ENCODE measurements at regions not wholly inside any gene's neighbourhood (a gene's known extent, or its start where the extent isn't known, plus 50 kb on each side); places are given as distances from the start of the nearest gene placed in this dataset.
"Not testable (repeated sequence)": the region's sequence is repeated elsewhere in the genome, so short reads cannot be mapped to it uniquely, and the experiment has no call there.

DNA sequence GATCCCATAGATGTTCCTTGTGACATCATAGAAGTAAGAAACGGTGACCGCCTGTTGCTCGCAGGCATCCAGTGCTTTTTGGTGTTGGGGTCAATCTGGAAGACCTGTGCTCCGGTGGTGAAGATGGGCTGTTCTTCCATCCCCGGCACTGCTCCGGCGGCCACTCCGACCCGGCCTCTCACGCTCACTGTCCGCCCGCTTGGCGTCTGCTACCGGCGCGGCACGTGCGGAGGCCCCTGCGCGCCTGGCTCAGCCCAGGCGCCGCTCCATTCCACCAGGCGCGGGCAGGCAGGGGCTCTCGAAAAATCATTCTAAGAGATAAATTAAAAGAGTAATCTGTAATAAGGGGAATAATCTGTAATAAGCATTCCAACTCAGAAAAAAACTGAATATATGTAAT lies 934.5 kb downstream of the TMEM121 start:
- intact Hi-C loops (cut with DNase I): no loop called here
- WGBS, 4 donors: 90 to 93% (median 92%) methylated on average over 21 to 25 of the region's 25 CpGs
- Histone ChIP-seq H3K36me3 (replicated peaks in 1 of 2) (no peaks in the 10 kb centered on the region), H3K9me3 (replicated peaks in 1 of 3) (no peaks in the 10 kb centered on the region), H3K27me3 (no peaks in the 10 kb centered on the region), H3K4me3 (no peak overlapping the region), H3K4me1 (replicated peaks in 1 of 2) (no peaks in the 10 kb centered on the region), H3K27ac (no peak overlapping the region)
- DNase-seq: no peak
- no peak for TF ChIP-seq POLR2A (IDR thresholded peaks at IDR 0.05)
- TF ChIP-seq, protein P1, sequence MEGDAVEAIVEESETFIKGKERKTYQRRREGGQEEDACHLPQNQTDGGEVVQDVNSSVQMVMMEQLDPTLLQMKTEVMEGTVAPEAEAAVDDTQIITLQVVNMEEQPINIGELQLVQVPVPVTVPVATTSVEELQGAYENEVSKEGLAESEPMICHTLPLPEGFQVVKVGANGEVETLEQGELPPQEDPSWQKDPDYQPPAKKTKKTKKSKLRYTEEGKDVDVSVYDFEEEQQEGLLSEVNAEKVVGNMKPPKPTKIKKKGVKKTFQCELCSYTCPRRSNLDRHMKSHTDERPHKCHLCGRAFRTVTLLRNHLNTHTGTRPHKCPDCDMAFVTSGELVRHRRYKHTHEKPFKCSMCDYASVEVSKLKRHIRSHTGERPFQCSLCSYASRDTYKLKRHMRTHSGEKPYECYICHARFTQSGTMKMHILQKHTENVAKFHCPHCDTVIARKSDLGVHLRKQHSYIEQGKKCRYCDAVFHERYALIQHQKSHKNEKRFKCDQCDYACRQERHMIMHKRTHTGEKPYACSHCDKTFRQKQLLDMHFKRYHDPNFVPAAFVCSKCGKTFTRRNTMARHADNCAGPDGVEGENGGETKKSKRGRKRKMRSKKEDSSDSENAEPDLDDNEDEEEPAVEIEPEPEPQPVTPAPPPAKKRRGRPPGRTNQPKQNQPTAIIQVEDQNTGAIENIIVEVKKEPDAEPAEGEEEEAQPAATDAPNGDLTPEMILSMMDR (IDR thresholded peaks at IDR 0.05): no peak

DNA sequence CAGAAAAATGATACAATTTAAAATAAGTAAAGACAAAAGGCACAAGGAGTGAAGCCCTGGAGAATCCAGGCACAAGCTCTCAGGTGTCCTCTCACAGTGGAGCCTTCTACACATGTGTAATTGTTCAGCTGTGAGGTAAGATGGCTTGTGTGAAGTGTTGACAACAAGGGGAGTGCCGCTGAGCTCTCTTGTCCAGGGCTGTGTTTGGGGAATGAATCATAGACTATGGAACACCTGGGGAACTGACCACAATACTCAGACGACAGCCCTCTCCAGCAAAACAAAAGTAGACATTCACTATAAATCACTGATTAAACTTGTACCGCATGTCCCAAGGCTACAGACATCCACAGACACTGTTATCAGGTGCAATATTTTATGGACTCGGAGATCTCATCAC lies 940.1 kb downstream of the TMEM121 start:
- H3K4me1 ChIP-seq (replicated peaks in 1 of 2); H3K4me3 ChIP-seq; H3K9me3 ChIP-seq (replicated peaks in 1 of 3); H3K27ac ChIP-seq; H3K27me3 ChIP-seq; DNase-seq; H3K36me3 ChIP-seq (replicated peaks in 1 of 2); intact Hi-C loops (cut with DNase I): not testable (repeated sequence)
- WGBS, 4 donors: 42 to 48% (median 45%) methylated on average over 4 of the region's 4 CpGs

DNA sequence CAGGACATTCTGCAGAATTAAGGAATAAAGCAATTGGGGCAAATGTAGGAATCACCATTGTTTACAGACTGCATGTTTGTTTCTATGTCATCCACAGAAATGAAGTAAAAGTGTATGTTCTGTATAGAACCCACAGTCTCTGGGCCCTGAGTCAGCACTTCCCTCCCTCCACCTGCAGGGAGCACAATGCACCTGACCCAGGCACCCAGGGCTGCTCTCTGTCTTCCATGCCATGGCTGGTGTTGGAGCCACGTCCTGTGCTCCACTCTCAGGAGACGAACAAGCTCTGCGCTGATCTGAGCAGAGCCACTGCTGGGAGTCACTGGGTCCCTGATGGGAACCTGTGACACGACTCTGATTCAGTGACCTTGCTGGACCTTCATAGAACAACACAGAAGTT lies 942.5 kb downstream of the TMEM121 start:
- H3K9me3 ChIP-seq (replicated peaks in 1 of 3); H3K27me3 ChIP-seq; H3K4me1 ChIP-seq (replicated peaks in 1 of 2); H3K27ac ChIP-seq; H3K36me3 ChIP-seq (replicated peaks in 1 of 2); intact Hi-C loops (cut with DNase I); H3K4me3 ChIP-seq; DNase-seq: not testable (repeated sequence)
- 0 to 63% (median 56%) methylated on average over 1 to 4 of the region's 4 CpGs; no CpG with 5 or more reads in 1 of the 4 donors for WGBS, 4 donors

DNA sequence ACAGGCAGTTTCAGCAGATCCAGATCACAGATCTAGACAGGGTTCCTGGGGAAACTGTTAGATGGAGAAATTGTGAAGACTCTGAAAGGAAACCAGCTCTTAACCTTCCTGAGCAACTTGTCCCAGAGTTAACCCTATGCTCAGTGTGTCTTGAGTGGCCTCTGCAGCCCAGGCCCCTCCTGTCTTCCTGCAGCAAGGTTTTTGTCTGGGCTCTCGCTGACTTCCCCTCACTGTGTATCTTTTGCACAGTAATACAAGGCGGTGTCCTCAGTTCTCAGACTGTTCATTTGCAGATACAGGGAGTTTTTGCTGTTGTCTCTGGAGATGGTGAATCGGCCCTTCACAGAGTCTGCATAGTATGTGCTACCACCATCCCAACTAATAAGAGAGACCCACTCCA lies 943.6 kb downstream of the TMEM121 start:
- H3K36me3 ChIP-seq (replicated peaks in 1 of 2); H3K27me3 ChIP-seq; intact Hi-C loops (cut with DNase I); H3K4me3 ChIP-seq; H3K9me3 ChIP-seq (replicated peaks in 1 of 3); H3K27ac ChIP-seq; DNase-seq; H3K4me1 ChIP-seq (replicated peaks in 1 of 2): not testable (repeated sequence)
- 49 to 70% (median 55%) methylated on average over 3 of the region's 3 CpGs for WGBS, 4 donors

DNA sequence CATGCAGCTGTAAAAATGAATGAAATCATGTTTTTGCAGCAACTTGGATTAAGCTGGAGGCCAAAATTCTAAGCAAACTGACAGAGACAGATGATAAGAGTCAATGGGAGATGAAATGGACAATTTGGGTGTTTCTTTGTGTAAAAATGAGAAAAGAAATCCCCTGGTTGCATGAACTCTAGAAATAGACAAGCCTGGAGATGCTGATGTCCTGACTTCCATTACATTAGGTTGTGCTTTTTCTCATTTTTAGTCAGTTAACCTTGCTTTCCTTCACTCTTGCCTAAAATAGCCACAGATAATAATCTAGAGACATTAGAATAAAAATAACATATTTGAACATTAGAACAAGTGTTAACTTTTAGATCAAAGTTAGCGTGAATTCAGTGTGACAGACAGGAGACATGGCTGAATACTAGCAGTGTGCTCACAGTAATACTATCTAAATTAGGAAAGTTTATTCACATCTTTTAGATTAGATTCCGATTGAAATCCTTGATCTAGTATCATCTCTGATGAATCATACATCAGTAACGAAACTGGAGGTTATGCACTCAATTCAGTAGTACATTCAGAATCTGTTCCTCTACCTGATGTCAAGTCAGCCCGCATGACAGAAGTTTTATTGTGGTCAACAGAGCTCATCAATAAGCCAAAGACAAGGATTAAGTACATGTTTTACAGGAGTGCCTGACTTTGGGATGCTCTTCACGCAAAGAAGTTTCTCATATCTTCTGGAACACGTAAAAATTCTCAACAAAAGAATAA lies 948.1 kb downstream of the TMEM121 start:
- H3K4me1 ChIP-seq (replicated peaks in 1 of 2); H3K36me3 ChIP-seq (replicated peaks in 1 of 2); H3K27me3 ChIP-seq; H3K27ac ChIP-seq; H3K9me3 ChIP-seq (replicated peaks in 1 of 3); intact Hi-C loops (cut with DNase I); H3K4me3 ChIP-seq; DNase-seq: not testable (repeated sequence)
- 52 to 60% (median 53%) methylated on average over 6 of the region's 6 CpGs for WGBS, 4 donors

DNA sequence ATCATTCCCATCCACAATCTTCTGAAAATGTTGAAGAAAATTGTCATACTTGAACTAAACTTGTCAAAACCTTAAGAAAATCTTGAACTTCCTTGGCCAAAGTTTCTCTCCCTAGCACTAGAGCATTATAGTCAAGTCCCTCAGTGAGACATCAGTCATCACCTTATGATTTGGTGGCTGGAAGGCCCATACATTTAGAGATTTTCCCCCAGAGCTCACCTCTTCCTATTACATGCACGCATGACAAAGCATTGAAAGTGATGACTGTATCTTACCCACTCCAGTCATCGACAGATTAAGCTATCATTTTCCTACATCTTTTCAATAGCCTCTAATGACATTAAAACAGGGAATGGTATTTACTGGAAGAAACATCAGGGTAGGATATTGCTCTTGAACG lies 948.8 kb downstream of the TMEM121 start:
- H3K27ac ChIP-seq; H3K27me3 ChIP-seq; H3K4me1 ChIP-seq (replicated peaks in 1 of 2); intact Hi-C loops (cut with DNase I); H3K36me3 ChIP-seq (replicated peaks in 1 of 2); H3K4me3 ChIP-seq; DNase-seq; H3K9me3 ChIP-seq (replicated peaks in 1 of 3): not testable (repeated sequence)
- WGBS, 4 donors: 64 to 74% (median 70%) methylated on average over 3 of the region's 3 CpGs

DNA sequence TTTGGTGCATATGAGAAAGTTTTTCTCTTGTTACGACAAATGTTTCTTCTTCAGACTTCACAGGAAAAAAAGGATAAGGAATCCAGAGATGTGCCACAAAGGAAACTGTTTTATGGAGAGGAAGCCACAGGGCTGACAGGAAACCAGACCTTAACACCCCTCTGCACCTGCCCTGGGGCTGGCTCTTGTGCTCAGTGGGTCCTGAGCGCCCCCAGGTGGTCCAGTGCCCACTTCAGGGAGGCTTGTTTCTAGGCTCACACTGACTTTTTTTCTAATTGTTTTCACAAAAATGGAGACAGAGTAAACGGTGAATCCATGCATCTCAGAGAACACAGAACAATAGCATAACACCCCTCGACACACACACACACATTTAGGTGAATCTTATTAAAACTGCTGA lies 951.2 kb downstream of the TMEM121 start:
- H3K36me3 ChIP-seq (replicated peaks in 1 of 2); H3K27me3 ChIP-seq; H3K4me1 ChIP-seq (replicated peaks in 1 of 2); H3K9me3 ChIP-seq (replicated peaks in 1 of 3); H3K27ac ChIP-seq; DNase-seq; H3K4me3 ChIP-seq; intact Hi-C loops (cut with DNase I): not testable (repeated sequence)
- no CpG with 5 or more reads among the region's 4 CpGs for WGBS, 4 donors

DNA sequence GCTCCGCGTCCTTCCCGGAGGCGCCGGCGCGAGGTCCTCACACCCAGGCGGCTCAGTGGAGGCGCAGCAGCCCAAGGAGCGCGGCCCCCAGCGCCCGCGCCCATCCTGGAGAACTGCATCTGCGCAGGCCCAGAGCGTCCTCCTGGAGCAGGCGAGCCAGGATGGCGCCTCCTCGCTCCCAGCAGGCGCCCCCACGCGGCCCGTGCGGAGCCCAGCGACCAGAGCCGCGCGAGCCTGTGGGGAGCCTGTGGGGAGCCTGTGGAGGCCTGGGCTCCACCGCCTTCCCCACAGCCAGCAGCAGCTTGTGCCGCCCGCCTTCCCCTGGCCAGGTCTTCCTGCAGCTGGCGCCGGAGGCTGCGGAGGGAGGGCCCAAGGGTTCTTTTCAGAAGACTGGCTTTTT lies 953.9 kb downstream of the TMEM121 start:
- intact Hi-C loops (cut with DNase I); H3K4me1 ChIP-seq (replicated peaks in 1 of 2); H3K9me3 ChIP-seq (replicated peaks in 1 of 3); H3K4me3 ChIP-seq; H3K36me3 ChIP-seq (replicated peaks in 1 of 2); H3K27ac ChIP-seq; H3K27me3 ChIP-seq; DNase-seq: not testable (repeated sequence)
- no CpG with 5 or more reads among the region's 34 CpGs for WGBS, 4 donors

DNA sequence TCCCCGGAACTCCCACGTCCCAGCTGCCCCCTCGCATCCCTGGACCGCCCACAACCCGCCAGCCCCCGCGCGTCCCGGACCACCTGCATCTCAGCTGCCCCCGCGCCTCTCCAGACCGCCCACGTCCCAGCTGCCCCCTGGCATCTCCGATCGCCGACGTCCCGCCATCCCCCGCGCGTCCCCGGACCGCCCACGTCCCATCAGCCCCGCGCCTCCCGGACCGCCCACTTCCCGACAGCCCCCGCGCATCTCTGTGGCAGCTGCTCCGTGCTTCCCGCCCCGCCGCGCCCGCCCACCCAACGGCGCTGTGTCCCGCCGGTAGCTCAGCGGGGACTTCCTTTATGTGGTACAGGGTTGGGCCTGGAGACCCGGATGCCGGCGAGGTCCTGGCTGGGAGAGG lies 955.8 kb downstream of the TMEM121 start:
- H3K27me3 ChIP-seq; H3K4me1 ChIP-seq (replicated peaks in 1 of 2); H3K36me3 ChIP-seq (replicated peaks in 1 of 2); intact Hi-C loops (cut with DNase I); H3K27ac ChIP-seq; DNase-seq; H3K9me3 ChIP-seq (replicated peaks in 1 of 3); H3K4me3 ChIP-seq: not testable (repeated sequence)
- WGBS, 4 donors: no CpG with 5 or more reads among the region's 45 CpGs
